ENCODE measurements at regions not wholly inside any gene's neighbourhood (a gene's known extent, or its start where the extent isn't known, plus 50 kb on each side); places are given as distances from the start of the nearest gene placed in this dataset.

DNA sequence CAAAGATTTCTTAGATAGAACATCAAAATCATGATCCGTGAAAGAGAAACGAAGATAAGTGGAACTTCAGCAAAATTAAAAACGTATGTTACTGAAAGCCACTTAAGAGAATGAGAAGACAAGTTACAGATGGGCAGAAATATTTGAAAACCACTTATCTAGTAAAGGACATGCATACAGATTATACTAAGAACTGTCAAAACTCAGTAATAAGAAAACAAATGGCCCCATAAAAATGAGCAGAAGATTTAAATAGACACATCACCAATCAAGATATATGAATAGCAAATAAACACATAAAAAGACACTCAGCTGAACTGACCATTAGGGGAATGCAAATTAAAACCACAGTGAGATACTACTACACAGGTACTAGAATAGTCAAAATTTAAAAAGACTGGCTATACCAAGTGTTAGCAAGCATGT is 343.7 kb downstream of the PTEN start:
- Histone ChIP-seq H3K79me2 (ENCODE audit: control insufficient read depth, insufficient read depth, low read length) (no peaks in the 10 kb centered on the region), H3K4me2 (ENCODE audit: control insufficient read depth, extremely low read depth, insufficient read depth, low read depth, low read length) (no peak overlapping the region), H3K9ac (ENCODE audit: control insufficient read depth, extremely low read depth, insufficient read depth, low read length) (no peak overlapping the region), H3K27ac (ENCODE audit: control insufficient read depth, insufficient read depth, low read length) (no peak overlapping the region), H2AFZ (ENCODE audit: control insufficient read depth, low read length) (no peak overlapping the region), H3K4me3 (ENCODE audit: control insufficient read depth in 2 of 3, extremely low read depth in 1 of 3, insufficient read depth in 2 of 3, low read depth in 1 of 3, low read length in 3 of 3) (no peak overlapping the region), H3K9me1 (ENCODE audit: control insufficient read depth, extremely low read depth, insufficient read depth, low read length) (no peaks in the 10 kb centered on the region), H3K27me3 (ENCODE audit: control insufficient read depth, extremely low read depth, insufficient read depth, low read length) (no peaks in the 10 kb centered on the region), H3K9me3 (ENCODE audit: control insufficient read depth, low read depth, low read length) (no peaks in the 10 kb centered on the region), H3K36me3 (ENCODE audit: control insufficient read depth in 2 of 2, extremely low read depth in 1 of 2, insufficient read depth in 2 of 2, low read length in 2 of 2) (no peaks in the 10 kb centered on the region), H3K4me1 (ENCODE audit: control insufficient read depth, extremely low read depth, insufficient read depth, low read length) (peaks cover 3% of the 10 kb centered on the region), H4K20me1 (ENCODE audit: control insufficient read depth, extremely low read depth, insufficient read depth, low read length) (no peaks in the 10 kb centered on the region)
- no peak for TF ChIP-seq EZH2 (IDR thresholded peaks at IDR 0.05; ENCODE audit: low read length)
- TF ChIP-seq, protein P1, sequence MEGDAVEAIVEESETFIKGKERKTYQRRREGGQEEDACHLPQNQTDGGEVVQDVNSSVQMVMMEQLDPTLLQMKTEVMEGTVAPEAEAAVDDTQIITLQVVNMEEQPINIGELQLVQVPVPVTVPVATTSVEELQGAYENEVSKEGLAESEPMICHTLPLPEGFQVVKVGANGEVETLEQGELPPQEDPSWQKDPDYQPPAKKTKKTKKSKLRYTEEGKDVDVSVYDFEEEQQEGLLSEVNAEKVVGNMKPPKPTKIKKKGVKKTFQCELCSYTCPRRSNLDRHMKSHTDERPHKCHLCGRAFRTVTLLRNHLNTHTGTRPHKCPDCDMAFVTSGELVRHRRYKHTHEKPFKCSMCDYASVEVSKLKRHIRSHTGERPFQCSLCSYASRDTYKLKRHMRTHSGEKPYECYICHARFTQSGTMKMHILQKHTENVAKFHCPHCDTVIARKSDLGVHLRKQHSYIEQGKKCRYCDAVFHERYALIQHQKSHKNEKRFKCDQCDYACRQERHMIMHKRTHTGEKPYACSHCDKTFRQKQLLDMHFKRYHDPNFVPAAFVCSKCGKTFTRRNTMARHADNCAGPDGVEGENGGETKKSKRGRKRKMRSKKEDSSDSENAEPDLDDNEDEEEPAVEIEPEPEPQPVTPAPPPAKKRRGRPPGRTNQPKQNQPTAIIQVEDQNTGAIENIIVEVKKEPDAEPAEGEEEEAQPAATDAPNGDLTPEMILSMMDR (optimal IDR thresholded peaks at IDR 0.05 in 1 of 3, IDR thresholded peaks at IDR 0.05 in 1 of 3, conservative IDR thresholded peaks at IDR 0.05 in 1 of 3; ENCODE audit: extremely low read depth in 1 of 3, insufficient read depth in 2 of 3, low read length in 3 of 3) = no peak
- dilution Hi-C loops (cut with MboI; ENCODE audit: extremely low pct_ligation_motif_present, low sequenced_read_pairs) = no loop called here
- DNase-seq (ENCODE audit: low read depth, low spot score) = no peak
- no peak for FAIRE-seq

DNA sequence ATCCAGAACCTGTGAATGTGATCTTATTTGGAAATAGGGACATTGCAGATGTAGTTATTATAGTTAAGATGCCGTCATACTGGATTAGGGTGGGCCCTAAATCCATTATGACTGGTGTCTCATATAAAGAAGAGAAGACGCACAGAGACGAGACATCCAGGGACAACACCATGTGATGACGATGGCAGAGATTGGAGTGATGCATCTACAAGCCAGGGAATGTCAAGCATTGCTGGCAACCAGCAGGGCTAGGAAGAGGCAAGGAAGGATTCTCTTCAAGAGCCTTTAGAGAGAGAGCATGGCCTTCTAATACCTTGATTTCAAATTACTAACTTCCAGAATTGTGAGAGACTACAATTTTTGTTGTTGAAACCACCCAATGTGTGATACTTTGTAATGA is 345.8 kb downstream of the PTEN start:
- no peaks in the 10 kb centered on the region for H4K20me1 ChIP-seq (ENCODE audit: control insufficient read depth, extremely low read depth, insufficient read depth, low read length)
- H3K9me3 ChIP-seq (ENCODE audit: control insufficient read depth, low read depth, low read length) = no peaks in the 10 kb centered on the region
- peaks cover 3% of the 10 kb centered on the region for H3K4me1 ChIP-seq (ENCODE audit: control insufficient read depth, extremely low read depth, insufficient read depth, low read length)
- DNase-seq (ENCODE audit: low read depth, low spot score) (no peak), FAIRE-seq (no peak)
- H3K9ac ChIP-seq (ENCODE audit: control insufficient read depth, extremely low read depth, insufficient read depth, low read length) = no peak overlapping the region
- dilution Hi-C loops (cut with MboI; ENCODE audit: extremely low pct_ligation_motif_present, low sequenced_read_pairs) = no loop called here
- no peak overlapping the region for H3K4me2 ChIP-seq (ENCODE audit: control insufficient read depth, extremely low read depth, insufficient read depth, low read depth, low read length)
- no peak overlapping the region for H3K27ac ChIP-seq (ENCODE audit: control insufficient read depth, insufficient read depth, low read length)
- H3K36me3 ChIP-seq (ENCODE audit: control insufficient read depth in 2 of 2, extremely low read depth in 1 of 2, insufficient read depth in 2 of 2, low read length in 2 of 2) = no peaks in the 10 kb centered on the region
- H3K9me1 ChIP-seq (ENCODE audit: control insufficient read depth, extremely low read depth, insufficient read depth, low read length) = no peaks in the 10 kb centered on the region
- no peak overlapping the region for H3K4me3 ChIP-seq (ENCODE audit: control insufficient read depth in 2 of 3, extremely low read depth in 1 of 3, insufficient read depth in 2 of 3, low read depth in 1 of 3, low read length in 3 of 3)
- H2AFZ ChIP-seq (ENCODE audit: control insufficient read depth, low read length) = no peak overlapping the region
- TF ChIP-seq EZH2 (IDR thresholded peaks at IDR 0.05; ENCODE audit: low read length) = no peak
- TF ChIP-seq, protein P1 (optimal IDR thresholded peaks at IDR 0.05 in 1 of 3, IDR thresholded peaks at IDR 0.05 in 1 of 3, conservative IDR thresholded peaks at IDR 0.05 in 1 of 3; ENCODE audit: extremely low read depth in 1 of 3, insufficient read depth in 2 of 3, low read length in 3 of 3) = no peak
- no peaks in the 10 kb centered on the region for H3K27me3 ChIP-seq (ENCODE audit: control insufficient read depth, extremely low read depth, insufficient read depth, low read length)
- H3K79me2 ChIP-seq (ENCODE audit: control insufficient read depth, insufficient read depth, low read length) = no peaks in the 10 kb centered on the region
